ENCODE measurements at regions not wholly inside any gene's neighbourhood (a gene's known extent, or its start where the extent isn't known, plus 50 kb on each side); places are given as distances from the start of the nearest gene placed in this dataset.

DNA sequence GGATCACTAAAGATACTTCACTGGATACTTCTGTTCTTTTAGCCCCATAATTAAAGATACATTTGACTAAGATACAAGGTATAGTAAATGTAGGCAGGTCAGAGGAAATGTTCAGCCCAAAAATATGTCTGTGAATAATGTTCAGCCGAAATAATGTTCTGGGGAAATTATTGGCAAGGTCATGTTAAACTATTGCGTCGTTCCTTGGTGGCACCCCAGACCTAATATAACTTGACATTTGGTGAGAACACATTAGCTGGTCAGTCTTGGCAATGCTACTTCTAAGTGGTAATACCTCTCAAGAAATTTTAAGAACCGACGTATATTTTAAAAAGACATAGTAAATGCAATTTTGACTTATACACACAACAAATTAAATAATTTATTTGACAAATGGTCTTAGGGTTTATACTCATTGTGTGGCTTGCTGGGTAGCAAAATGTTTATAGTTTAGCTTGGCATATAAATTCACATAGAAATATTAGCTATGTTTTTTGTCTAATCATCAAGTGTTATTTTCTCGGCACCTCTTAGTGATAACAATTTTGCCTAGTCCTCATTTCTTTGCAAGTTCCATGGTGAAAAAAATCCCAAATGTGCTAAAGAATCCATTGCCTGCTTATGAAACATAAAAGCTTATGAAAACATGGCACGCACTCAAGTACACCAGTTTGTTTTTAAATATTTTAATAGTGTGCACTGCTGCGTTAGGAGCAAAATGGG is 270.3 kb upstream of the NEBL start:
- FAIRE-seq = peak; percentile 78

DNA sequence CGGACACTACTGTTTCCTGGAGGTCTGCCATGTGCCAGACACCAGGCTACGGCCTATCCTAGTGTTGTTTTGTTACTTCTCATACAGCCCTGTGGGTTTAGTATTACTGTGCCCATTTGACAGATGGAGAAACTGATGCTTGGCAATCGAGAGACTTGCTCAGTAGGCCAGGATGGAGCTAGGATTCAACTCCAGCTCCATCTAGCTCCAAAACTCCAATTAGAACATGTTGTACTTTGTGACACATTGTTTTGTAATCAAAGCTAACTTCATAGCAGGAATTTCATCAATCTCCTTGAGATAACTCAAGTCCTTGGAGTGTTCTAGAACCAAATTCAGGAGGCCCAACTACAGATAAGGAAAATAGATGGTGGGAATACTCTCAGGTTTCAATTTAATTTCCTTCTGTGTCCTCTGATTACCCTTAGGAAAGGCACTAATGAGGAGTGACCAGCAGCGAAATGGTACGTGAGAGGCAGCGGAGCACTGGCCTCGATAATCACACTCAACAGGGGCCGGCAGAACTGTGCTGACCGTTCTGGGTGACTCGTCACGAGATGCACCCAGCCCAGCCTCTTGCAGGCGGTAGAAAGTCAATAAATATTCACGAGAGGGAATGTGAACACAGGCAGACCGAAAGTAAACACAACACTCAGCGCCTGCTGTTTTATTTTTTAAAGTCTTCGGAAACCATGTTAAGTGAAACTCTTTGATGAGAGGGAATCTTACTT is 269.6 kb upstream of the NEBL start:
- peak; percentile 17 for FAIRE-seq

DNA sequence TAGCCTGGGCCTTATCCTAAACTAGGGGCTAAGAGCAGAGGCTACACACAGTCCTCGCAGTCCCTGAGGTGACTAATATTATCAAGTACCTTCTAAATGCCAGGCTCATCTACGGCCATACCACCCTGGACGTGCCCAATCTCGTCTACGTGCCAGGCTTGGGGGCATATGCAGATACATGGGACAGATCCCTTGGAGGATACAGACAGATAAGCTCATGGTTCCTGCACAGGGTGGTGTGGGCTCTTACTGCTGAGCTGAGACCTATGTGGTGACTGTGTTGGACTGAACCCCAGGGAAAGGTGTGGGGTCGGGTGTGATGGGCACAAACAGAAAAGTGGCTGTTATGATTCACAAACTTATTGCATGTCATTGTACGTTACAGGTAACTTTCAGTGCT is 268.4 kb upstream of the NEBL start:
- FAIRE-seq = no peak

DNA sequence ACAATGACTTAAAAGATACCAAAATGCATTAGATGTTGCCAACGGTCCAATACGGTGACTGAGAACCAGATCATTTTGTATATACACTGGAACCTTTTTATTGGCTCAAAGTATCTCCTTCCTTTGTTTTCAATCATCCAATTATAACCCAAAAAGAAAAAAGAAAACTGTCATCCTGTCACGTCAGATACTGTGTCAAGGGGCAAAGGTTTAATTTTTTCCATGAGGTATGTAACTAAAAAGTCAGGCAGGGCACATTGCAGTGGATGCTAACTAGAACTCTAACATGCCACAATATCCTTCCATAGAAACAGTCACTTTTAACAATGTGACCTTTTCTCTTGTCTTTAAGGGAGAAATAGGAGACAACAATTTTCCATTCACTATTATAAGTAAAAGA is 267.6 kb upstream of the NEBL start:
- FAIRE-seq = no peak

DNA sequence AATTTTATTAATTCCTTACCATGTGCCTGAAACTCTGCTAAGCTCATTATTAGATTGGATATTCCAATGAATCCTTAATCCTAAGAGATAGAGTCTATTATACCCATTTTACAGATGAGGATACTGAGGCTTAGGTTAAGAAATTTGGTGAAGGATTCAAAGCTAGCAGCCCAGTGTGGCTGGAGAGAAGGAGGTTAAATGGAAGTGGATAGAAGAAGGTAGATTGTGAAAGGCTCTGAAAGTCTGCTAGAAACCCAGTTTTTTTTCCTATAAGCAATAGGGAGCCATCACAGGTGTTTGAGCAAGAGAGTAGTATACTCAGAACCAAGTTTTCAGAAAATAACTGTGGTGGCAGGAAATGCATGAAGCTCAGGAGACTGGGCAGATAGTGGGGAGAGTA is 265.8 kb upstream of the NEBL start:
- no peak for FAIRE-seq

DNA sequence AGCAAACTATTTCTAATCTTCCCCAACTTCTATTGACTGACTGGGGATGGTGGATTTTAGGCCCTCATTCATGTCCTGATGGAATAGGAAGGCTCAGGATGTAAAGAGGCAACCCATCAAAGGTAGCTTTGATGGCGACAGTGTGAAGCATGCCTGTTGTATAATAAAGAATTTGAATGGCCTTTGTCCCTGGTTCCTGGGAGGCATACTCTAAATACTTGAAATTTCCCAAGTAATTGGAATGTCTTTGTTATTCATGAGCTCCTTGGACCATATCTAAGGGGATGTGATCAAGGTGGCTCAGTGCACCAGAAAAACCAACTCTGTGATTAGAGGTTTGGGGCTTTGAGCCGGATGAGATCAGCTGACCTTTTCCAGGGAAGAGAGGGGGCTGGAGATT is 264.5 kb upstream of the NEBL start:
- FAIRE-seq = no peak

DNA sequence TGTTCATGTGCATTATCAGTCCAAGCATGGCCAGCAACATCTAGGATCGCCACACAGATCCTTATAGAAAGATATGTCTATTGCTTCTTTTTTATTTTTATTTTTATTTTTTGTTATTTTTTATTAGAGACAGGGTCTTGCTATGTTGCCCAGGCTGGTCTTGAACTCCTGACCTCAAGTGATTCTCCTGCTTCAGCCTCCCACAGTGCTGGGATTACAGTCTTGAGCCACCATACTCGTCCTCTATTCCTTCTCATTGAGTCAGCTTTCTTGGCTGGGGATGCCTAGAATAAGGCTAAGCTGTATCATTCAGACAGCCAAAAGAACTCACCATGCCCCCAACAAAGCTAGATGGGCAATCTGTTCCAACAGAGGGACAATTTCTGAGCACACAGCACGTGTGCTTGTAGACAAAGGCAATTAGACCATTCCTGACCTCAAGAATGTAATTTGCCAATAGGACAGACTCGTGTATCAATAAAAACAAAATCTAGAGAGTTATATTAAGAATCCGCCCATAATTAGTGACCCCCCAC is 264.0 kb upstream of the NEBL start:
- no peak for FAIRE-seq

DNA sequence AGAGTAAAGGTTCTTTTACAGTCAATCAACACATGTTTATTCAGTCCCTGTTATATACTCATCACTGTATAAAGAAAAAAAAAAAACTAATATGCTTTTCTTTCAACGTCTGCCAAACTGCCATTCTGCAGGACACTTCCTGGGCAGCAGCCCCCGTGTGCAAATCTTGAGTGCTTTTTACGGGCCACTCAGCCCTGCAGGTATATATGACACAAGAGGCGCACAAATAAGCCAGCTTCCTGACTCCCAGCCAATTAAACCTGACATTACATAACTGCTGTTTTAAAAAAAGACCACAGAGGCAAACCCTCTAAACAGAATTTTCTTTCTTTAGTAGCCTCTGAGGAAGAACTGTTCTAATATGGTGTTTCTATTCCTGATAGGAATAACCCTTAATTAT is 263.0 kb upstream of the NEBL start:
- peak; percentile 83 for FAIRE-seq

DNA sequence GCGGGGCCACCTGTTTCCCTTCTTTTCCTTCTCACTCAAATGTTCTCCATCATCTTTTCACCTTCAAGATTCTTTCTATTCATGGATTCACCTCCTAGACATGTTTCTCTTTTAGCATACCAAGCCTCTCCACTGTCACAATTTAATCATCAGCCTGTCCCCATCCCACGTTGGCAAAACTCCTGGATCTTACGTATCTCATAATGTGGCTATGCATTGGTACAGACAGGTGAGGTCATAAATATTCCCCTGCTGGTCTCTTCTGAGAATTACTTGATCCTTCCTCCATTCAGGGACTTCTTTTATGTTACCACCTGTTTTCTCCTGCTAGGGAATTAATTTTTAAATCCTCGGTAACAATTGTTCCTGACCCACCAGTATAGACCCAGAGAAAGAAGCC is 262.6 kb upstream of the NEBL start:
- FAIRE-seq = no peak

DNA sequence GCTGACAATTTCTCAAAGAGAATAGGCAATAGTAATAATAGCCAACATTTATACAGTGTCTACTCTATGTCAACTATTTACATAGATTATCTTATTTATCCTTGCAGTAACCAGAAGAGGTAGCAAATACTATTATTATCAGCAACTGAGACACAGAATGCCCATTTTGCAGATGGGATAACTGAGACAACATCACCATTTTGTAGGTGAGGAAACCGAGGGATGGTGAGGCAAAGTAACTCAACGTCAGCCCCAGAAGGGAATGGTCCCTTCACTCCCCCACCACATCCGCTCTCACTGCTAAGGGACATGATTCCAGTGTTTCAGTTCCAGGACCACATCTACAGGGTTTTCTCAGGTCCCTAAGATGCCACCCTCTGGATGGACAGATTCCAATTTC is 261.2 kb upstream of the NEBL start:
- FAIRE-seq = no peak

DNA sequence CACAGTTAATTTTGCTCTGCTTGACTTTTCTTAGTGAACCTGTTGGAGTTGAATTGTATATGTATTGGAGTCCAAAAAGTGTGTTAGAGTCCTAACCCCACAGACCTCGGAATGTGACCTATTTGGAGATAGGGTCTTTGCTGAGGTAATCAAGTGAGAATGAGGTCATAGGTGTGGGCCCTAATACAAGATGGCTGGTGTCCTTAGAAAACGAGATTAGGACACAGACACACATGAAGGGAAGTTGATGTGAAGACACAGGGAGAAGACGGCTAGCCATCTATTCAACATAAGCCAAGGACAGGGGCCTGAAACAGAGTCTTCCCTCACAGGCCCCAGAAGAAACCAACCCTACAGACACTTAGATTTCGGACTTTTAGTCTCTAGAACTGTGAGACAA is 260.6 kb upstream of the NEBL start:
- FAIRE-seq = no peak

DNA sequence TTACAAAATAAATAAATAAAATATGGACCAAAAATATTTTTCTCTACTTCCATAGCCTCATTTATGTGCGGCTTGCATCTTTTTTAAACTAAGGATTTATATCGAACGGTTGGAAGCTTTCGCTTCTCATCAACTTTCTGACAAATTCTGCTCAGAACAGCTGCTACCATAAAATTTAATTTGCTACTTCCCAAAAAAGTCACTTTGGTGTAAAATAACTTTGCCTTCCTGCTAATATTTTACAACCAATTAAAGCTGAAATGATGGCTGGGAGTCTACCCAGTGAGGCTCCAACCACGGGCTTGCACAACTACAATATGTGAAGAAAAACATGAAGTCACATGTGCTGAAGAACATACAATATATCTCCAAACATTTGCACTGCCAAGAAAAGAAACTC is 253.1 kb upstream of the NEBL start:
- no peak for FAIRE-seq

DNA sequence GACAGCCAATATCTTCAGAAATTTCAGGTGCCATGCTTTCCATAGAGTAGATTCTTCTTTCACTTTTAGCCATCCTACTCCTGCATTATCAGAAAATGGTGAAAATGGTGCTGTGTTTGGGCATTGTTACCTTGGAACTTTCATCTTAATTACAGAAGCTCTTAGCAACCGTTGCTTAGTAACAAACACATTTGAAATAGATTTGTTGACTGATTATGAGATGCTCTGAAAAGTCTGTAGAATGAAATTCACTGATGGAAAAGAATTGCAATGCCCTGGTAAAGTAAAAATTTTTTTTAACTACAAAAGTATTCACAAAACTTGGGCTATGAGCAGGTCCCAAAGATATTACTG is 249.3 kb upstream of the NEBL start:
- no peak for FAIRE-seq

DNA sequence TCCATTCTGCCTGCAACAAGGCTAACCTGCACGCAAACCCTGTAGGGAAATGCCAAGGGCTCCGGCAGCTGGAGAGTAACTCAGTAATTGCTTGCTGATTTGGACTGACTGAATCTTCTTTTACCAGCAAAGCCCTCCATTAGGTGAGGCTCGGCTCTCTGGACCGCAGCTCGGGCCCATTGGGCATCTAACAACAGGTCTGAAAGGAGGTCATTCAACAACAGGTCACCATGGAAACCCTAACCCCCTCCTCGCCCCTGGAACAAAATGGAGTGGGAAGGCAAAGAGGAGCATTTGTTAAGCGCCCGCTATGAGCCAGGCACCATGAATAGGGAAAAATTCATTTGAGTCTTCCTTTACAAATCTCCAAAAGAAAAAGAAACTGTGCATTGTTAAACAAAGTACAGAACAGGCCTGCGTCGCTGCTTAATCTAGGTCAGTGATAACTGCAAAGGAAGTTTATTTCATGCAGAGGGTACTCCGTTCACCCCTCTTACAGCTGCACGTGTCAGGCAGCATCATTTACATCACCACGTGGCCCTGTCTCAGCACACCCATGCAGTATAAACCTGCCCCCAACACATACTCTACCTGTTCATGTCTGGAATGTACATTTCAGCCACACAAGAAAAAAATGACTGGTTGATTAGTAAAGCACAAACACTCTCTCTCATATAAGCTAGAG is 248.8 kb upstream of the NEBL start:
- FAIRE-seq = no peak

DNA sequence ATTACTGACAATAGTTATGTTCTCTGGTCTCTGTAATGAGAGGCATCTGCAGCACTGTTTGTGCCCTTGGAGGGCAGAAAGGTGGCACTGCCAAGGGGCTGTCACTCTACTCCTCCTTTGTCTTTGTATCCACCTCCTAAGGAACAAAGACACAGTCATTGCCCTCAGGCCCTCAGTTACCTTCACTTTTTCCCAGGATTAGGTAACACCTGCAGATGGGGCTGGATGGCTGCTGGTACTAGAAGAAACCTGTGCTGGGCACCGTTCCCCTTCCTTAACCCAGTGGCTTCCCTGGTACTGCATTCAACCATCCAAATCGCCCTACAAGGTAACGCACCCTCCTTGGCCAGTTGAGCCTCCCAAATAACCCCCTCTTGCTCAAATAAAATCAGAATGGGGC is 246.9 kb upstream of the NEBL start:
- FAIRE-seq = no peak

DNA sequence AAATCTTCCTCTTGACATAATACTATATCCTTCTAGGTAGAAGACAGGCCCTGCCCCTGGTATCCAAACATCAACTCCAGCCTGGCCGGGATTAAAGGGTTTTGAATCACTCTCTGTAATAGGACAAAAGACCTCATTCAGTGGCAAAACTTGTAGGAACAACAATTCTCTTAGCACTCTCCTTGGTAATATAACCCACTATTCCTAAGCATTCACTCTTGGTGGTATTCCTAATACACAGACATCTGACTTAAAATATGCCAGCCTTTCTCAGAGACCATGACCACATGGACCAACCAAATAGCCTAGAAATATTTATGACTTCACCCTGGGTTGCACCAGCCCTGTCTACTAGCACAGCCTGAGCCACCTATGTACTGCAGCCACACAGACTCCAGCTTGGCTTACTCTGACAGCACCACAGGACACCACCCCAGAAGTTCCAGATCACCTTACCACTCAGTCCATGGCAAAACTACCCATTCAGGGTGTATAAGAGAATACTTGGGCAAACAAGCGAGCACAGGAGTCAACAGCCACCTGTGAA is 244.9 kb upstream of the NEBL start:
- no peak for FAIRE-seq

DNA sequence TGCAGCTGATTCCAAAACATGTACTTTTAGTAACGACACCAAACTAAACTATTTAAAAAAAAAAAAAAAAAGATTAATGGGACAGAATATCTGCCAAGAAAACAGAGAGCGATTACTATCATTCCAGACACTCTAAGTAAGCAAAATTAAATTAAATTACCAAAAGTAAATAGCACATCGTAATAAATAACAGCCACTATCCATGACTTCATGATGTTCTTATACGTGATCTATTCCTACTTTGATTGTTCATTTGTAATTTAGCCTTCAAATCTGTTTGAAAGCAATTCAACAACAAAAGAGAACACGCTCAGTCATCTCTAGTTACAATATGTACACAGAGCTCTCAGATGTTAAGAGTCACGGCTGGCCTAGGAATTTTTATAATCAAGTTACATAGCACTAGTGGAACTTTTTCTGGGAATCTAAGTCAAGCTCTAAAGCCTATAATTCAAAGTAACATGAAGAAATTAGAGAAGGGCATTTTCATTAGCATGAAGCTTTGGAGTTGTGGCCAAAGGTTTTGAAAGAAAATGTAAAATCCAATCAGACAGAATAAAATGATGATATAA is 241.7 kb upstream of the NEBL start:
- FAIRE-seq = no peak

DNA sequence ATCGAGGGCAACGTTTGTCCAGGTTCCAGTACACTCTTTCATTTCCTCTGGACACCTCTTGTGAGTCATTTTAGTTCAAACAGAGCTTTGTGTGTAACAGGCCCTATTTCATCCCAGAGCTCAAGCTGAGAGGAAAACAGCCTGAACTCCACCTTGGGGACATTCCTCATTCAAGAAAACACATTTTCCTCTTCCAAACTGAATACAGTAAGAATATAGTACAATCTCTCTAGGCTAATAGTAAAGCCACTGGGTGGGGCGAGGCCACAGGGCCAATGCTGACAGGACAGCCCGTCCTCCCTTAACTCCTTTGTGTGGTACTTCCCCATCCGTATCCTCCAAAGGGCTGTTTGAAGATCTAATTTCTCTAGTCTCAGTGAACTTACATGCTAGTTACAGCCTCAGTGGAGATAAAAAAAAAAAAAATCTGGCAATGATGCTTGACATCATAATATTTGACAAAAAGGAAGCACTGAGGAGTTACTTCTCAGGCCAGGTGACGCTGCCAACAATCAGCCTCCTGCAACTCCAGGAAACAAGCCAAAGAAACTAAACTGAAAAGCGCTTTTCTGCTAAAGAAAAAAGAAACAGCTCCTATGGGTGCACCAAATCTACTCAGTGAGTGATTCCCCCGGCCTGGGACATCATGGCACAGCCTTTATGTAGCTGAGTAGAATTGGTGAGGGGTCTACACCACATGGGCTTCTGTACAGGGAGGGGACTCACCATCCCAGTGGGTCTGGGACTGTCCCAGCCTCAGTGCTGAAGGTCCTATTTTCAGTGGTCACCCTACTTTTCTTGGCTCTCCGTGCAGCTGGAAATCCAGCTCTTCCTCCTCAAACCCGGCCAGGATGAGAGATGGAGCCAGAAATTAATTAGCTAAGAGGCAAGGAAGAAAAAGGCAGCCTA is 238.2 kb upstream of the NEBL start:
- no peak for FAIRE-seq

DNA sequence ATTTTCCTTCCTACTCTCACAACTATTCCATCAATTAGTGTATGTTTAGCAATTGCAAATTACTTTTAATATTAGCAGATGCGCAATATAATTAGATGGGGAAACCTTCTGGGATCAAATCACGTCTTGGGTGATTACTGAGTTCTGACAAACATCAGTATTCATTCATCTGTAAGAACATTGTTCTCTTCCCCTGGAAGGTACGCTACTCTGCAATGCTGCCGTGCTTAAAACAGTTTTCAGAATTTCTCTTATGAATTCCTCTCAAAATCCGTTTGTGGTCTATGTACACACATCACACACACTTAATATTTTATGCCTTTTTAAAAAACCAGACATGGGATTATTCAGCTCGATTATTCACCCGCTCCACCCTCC is 237.5 kb upstream of the NEBL start:
- peak; percentile 81 for FAIRE-seq

DNA sequence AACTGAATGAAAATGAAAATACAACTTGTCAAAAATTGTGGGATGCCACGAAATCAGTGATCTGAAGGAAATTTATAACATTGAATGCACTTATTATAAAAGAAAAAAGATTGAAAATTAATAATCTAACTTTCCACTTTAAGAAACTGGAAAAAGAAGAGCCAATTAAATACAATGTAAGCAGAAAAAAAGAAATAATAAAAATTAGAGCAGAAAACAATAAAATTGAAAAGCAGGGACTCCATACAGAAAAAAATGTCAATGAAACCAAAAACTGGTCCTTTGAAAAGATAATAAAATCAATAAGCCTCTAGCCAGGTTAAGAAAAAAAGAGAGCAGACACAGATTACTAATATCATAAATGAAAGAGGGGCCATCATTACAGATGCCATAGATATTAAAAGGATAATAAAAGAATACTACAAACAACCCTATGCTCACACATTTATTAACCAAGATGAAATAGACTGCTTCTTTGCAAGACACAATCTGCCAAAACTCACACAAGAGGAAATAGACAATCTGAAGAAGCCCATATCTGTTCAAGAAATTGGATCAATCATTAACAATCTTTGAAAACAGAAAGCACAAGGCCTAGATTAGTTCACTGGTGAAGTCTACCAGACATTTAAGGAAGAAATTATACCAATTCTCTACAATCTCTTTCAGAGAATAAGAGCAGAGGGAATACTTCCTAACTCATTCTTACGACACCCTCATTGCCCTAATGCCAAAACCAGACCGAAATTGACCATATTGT is 233.8 kb upstream of the NEBL start:
- no peak for FAIRE-seq

DNA sequence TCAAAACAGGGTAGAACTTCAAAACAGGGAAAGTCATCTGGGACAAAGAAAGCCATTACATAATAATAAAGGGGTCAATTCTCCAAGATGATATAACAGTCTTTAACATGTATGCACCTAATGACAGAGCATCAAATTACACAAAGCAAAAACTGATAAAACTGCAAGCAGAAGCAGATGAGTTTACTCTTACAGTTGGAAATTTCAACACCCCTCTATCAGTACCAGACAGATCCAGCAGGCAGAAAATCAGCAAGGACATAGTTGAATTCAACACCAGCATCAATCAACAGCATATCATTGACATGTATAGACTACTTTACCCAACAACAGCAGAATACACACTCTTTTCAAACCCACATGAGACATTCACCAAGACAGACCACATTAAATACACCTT is 233.0 kb upstream of the NEBL start:
- FAIRE-seq = peak; percentile 9

Data from islet of Langerhans (tissue), 1 donor.